IMR-90 (cell line): ENCODE measurements at regions not wholly inside any gene's neighbourhood (a gene's known extent, or its start where the extent isn't known, plus 50 kb on each side); places are given as distances from the start of the nearest gene placed in this dataset.

Experiments
- ATAC-seq: fragments of 200-7000 bp; cut with Tn5 transposase; 2 replicates; pipeline ENCODE4 v1.9.1; 2020; ENCODE audit warnings: low read depth, mild to moderate bottlenecking, moderate library complexity
- BruUV-seq: library from RNA; stranded (reverse); fragments of 400-500 nt; replicated peaks from 2 replicates; lab custom pipeline; 2021; lab: Mats Ljungman, UMichigan
- CTCF ChIA-PET: fragments of 300-600 bp; formaldehyde crosslinking; extraction: SDS; loops from one replicate; lab custom pipeline; 2021; ENCODE audit warnings: antibody characterized with exemption; lab: Yijun Ruan, JAX
- POLR2A ChIA-PET: fragments of 300-600 bp; sonication (Branson Sonifier 250); formaldehyde crosslinking; loops from one replicate; lab custom pipeline; 2022; ENCODE audit warnings: antibody characterized with exemption; ENCODE audit not compliant: unreplicated experiment; lab: Charles Lee
- DNase-seq: peaks from one replicate; pipeline ENCODE4 v3.0.0; 2013
- H2AFZ ChIP-seq: replicated peaks from 2 replicates; pipeline ENCODE3; 2013; ENCODE audit warnings: low read length, mild to moderate bottlenecking; ENCODE audit not compliant: poor library complexity
- H2AK5ac ChIP-seq: 2 replicates; pipeline ENCODE4 v1.6.1; 2013; ENCODE audit warnings: low read depth, low read length, inconsistent platforms
- H2AK9ac ChIP-seq: replicated peaks from 2 replicates; pipeline ENCODE3; 2013; ENCODE audit warnings: mild to moderate bottlenecking, low read depth, low read length, moderate library complexity; ENCODE audit not compliant: poor library complexity
- H2BK120ac ChIP-seq: 2 replicates; pipeline ENCODE4 v1.6.1; 2013; ENCODE audit warnings: low read depth, low read length, inconsistent platforms
- H2BK15ac ChIP-seq: 3 replicates; pipeline ENCODE4 v1.6.1; 2013; ENCODE audit warnings: low read depth, low read length, inconsistent platforms
- H2BK20ac ChIP-seq: 2 replicates; pipeline ENCODE4 v1.6.1; 2013; ENCODE audit warnings: low read depth, mild to moderate bottlenecking, inconsistent platforms, low read length, moderate library complexity
- H2BK5ac ChIP-seq: 2 replicates; pipeline ENCODE4 v1.6.1; 2013; ENCODE audit warnings: mild to moderate bottlenecking, low read depth, low read length, inconsistent platforms; ENCODE audit not compliant: poor library complexity, severe bottlenecking
- H3K14ac ChIP-seq: replicated peaks from 2 replicates; pipeline ENCODE4 v1.6.1; 2013; ENCODE audit warnings: low read depth, low read length, inconsistent platforms
- H3K18ac ChIP-seq: 2 replicates; pipeline ENCODE4 v1.6.1; 2013; ENCODE audit warnings: low read depth, low read length, control low read depth
- H3K23ac ChIP-seq: 2 replicates; pipeline ENCODE4 v1.6.1; 2013; ENCODE audit warnings: low read depth, low read length, inconsistent platforms
- H3K27ac ChIP-seq: 2 replicates; pipeline ENCODE4 v1.5.1; 2013; ENCODE audit warnings: mild to moderate bottlenecking, control low read depth, low read length; ENCODE audit not compliant: insufficient read depth
- H3K27me3 ChIP-seq: 2 replicates; pipeline ENCODE4 v1.6.1; 2013; ENCODE audit warnings: low read length; ENCODE audit not compliant: control insufficient read depth, insufficient read depth
- H3K36me3 ChIP-seq: 2 replicates; pipeline ENCODE4 v1.6.1; 2013; ENCODE audit warnings: low read length, mixed read lengths; ENCODE audit not compliant: control insufficient read depth, insufficient read depth
- H3K4ac ChIP-seq: 2 replicates; pipeline ENCODE4 v1.6.1; 2013; ENCODE audit warnings: low read depth, low read length, inconsistent platforms
- H3K4me1 ChIP-seq: 2 replicates; pipeline ENCODE4 v1.6.1; 2013; ENCODE audit warnings: low read length, mixed read lengths; ENCODE audit not compliant: control insufficient read depth, insufficient read depth
- H3K4me2 ChIP-seq: 2 replicates; pipeline ENCODE4 v1.6.1; 2013; ENCODE audit warnings: low read depth, mild to moderate bottlenecking, control low read depth, low read length, moderate library complexity
- H3K4me3 ChIP-seq: 2 replicates; pipeline ENCODE4 v1.5.1; 2013; ENCODE audit warnings: low read depth, mild to moderate bottlenecking, control low read depth, low read length, moderate library complexity; ENCODE audit not compliant: insufficient read depth
- H3K56ac ChIP-seq: 2 replicates; pipeline ENCODE4 v1.6.1; 2013; ENCODE audit warnings: low read length, inconsistent platforms; ENCODE audit not compliant: insufficient read depth; ENCODE audit errors: extremely low read depth
- H3K79me1 ChIP-seq, 2 experiments: 2 replicates each; pipeline ENCODE4 v1.6.1; 2013; ENCODE audit warnings: low read length in 2 of 2, inconsistent platforms in 1 of 2, low read depth in 1 of 2
- H3K9ac ChIP-seq: 2 replicates; pipeline ENCODE4 v1.6.1; 2013; ENCODE audit warnings: low read depth, low read length, control low read depth
- H3K9me1 ChIP-seq: 2 replicates; pipeline ENCODE4 v1.6.1; 2013; ENCODE audit warnings: low read length, inconsistent platforms; ENCODE audit not compliant: insufficient read depth
- H3K9me3 ChIP-seq: 2 replicates; pipeline ENCODE4 v1.6.1; 2013; ENCODE audit warnings: low read length; ENCODE audit not compliant: control insufficient read depth, insufficient read depth
- H4K20me1 ChIP-seq: 2 replicates; pipeline ENCODE4 v1.6.1; 2013; ENCODE audit warnings: low read length, inconsistent platforms; ENCODE audit not compliant: insufficient read depth
- H4K5ac ChIP-seq: 2 replicates; pipeline ENCODE4 v1.6.1; 2013; ENCODE audit warnings: mild to moderate bottlenecking, low read depth, low read length, control low read depth
- H4K8ac ChIP-seq, 2 experiments: 2 replicates each; pipeline ENCODE4 v1.6.1; 2013; ENCODE audit warnings: low read depth in 2 of 2, low read length in 2 of 2, control low read depth in 1 of 2, inconsistent platforms in 1 of 2
- H4K91ac ChIP-seq: 2 replicates; pipeline ENCODE4 v1.6.1; 2013; ENCODE audit warnings: low read depth, low read length, inconsistent platforms; ENCODE audit not compliant: insufficient read depth
- MAZ ChIP-seq: IDR thresholded peaks from 2 replicates; pipeline ENCODE4 v1.6.1; 2012; ENCODE audit warnings: low read depth, mild to moderate bottlenecking, low read length, improper control_type of control experiment, moderate library complexity, borderline replicate concordance
- WGBS, 2 experiments: methylation state at CpG; one replicate each; pipeline versions ENCODE4 v1.1.5 to v1.1.7; 2013; ENCODE audit warnings: missing lambda C conversion rate in 2 of 2; ENCODE audit not compliant: insufficient read length in 1 of 2; ENCODE audit errors: extremely low coverage in 2 of 2; 5-methylcytosine and 5-hydroxymethylcytosine counted together
- dilution Hi-C: fragments of 300-500 bp; cut with HindIII; formaldehyde crosslinking; loops from one replicate; pipeline ENCODE4 v1.14.3; 2018; ENCODE audit warnings: low sequenced_read_pairs; ENCODE audit not compliant: unreplicated experiment
- in situ Hi-C: fragments of 300-500 bp; cut with MboI; formaldehyde crosslinking; loops from 3 replicates; pipeline ENCODE4 v1.14.3; 2019; ENCODE audit warnings: low sequenced_read_pairs, inconsistent platforms, mixed read lengths
- intact Hi-C: fragments of 100-400 bp; cut with micrococcal nuclease; formaldehyde crosslinking; loops from 2 replicates; pipeline ENCODE4 v1.10.0; 2022

DNA sequence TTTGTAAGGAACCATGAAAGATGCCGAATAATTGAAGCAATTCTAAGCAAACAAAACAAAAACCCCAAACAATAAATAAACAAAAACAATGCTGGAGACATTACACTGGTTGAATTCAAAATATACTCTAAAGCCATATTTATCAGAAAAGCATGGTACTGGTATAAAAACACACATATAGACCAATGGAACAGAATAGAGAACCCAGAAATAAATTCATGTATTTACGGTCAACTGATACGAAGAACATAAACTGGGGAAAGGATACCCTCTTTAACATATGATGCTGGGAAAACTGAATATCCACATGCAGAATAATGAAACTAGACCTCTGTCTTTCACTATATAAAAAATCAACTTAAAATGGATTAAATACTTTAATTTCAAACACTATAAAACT lies 214.3 kb upstream of the PDZRN3 start:
- Histone ChIP-seq H3K9me1 (no peaks in the 10 kb centered on the region), H2BK15ac (no peak overlapping the region), H2AK9ac (no peak overlapping the region), H2AFZ (no peak overlapping the region), H2AK5ac (no peak overlapping the region), H3K79me1 (no peaks in the 10 kb centered on the region), H3K4ac (no peak overlapping the region), H2BK20ac (no peak overlapping the region), H2BK5ac (no peak overlapping the region), H3K36me3 (no peaks in the 10 kb centered on the region), H3K14ac (no peak overlapping the region), H4K5ac (no peak overlapping the region), H3K18ac (no peak overlapping the region), H4K20me1 (no peaks in the 10 kb centered on the region), H3K27me3 (no peaks in the 10 kb centered on the region), H4K8ac (no peak overlapping the region), H3K4me2 (no peak overlapping the region), H3K9ac (no peak overlapping the region), H3K27ac (no peak overlapping the region), H2BK120ac (no peak overlapping the region), H3K56ac (no peak overlapping the region), H4K91ac (no peak overlapping the region), H3K9me3 (peaks cover 6% of the 10 kb centered on the region), H3K4me1 (no peaks in the 10 kb centered on the region), H3K23ac (no peak overlapping the region), H3K4me3 (no peak overlapping the region)
- dilution Hi-C loops, result no loop called here
- WGBS, 2 experiments, result no CpG with 5 or more reads among the region's 3 CpGs
- CTCF ChIA-PET, result no interaction called here
- in situ Hi-C loops, result no loop called here
- POLR2A ChIA-PET, result no interaction called here
- DNase-seq, result no peak
- BruUV-seq, result no TSS peak
- intact Hi-C loops, result no loop called here
- TF ChIP-seq MAZ, result no peak
- ATAC-seq, result no peak
